HEK293T (cell line): ENCODE measurements at regions not wholly inside any gene's neighbourhood (a gene's known extent, or its start where the extent isn't known, plus 50 kb on each side); places are given as distances from the start of the nearest gene placed in this dataset.

Experiments
- ARNT ChIP-seq: fragments of 450-650 bp; IDR thresholded peaks from 2 replicates; pipeline ENCODE4 v1.6.1; 2017; ENCODE audit warnings: mild to moderate bottlenecking
- BHLHE40 ChIP-seq: fragments of 450-650 bp; IDR thresholded peaks from 2 replicates; pipeline ENCODE4 v1.6.1; 2016; ENCODE audit warnings: mild to moderate bottlenecking, moderate library complexity, borderline replicate concordance
- CTBP1 ChIP-seq: fragments of 450-650 bp; IDR thresholded peaks from 2 replicates; pipeline ENCODE4 v1.6.1; 2016; ENCODE audit warnings: borderline replicate concordance
- ELF4 ChIP-seq: fragments of 450-650 bp; IDR thresholded peaks from 2 replicates; pipeline ENCODE4 v1.6.1; 2017; ENCODE audit warnings: antibody characterized with exemption
- FOXK2 ChIP-seq: fragments of 450-650 bp; IDR thresholded peaks from 2 replicates; pipeline ENCODE4 v1.6.1; 2016; ENCODE audit warnings: mild to moderate bottlenecking
- FOXM1 ChIP-seq: fragments of 450-650 bp; IDR thresholded peaks from 2 replicates; pipeline ENCODE4 v1.6.1; 2017; ENCODE audit warnings: mild to moderate bottlenecking, borderline replicate concordance
- HDGF ChIP-seq: fragments of 450-650 bp; IDR thresholded peaks from 2 replicates; pipeline ENCODE4 v1.6.1; 2017; ENCODE audit warnings: antibody characterized with exemption, borderline replicate concordance
- L3MBTL2 ChIP-seq: fragments of 450-650 bp; conservative IDR thresholded peaks from 2 replicates; pipeline ENCODE4 v1.6.1; 2016; ENCODE audit warnings: mild to moderate bottlenecking
- NFRKB ChIP-seq: fragments of 450-650 bp; IDR thresholded peaks from 2 replicates; pipeline ENCODE4 v1.6.1; 2016; ENCODE audit warnings: mild to moderate bottlenecking, moderate library complexity
- SP1 ChIP-seq: fragments of 450-650 bp; IDR thresholded peaks from 2 replicates; pipeline ENCODE4 v1.6.1; 2017
- SUZ12 ChIP-seq: fragments of 450-650 bp; IDR thresholded peaks from 2 replicates; pipeline ENCODE4 v1.6.1; 2016; ENCODE audit warnings: mild to moderate bottlenecking
- ZNF384 ChIP-seq: fragments of 450-650 bp; IDR thresholded peaks from 2 replicates; pipeline ENCODE4 v1.6.1; 2016
- TF ChIP-seq, protein P1 (sequence below): fragments of 450-650 bp; IDR thresholded peaks from 2 replicates; pipeline ENCODE4 v1.6.1; 2016

DNA sequence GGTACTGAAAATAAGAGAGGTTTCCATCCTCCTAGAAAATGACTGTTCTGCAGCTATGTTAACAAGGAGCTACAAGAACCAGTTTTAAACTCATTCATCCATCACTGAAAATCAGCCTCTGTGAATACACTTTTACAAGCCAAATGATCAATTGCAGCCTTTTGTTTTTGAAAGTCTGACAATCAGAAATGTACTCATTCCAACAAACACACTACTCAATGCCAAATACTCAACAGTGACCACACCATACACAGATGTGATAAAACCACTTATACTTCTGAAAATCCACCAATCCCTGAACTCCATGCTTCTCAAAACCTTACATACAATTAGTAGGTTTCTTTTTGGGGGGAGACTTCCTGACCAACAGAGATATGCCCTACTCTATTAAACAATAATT, 663.9 kb upstream of the CHAC2 start:
- TF ChIP-seq BHLHE40 = no peak
- no peak for TF ChIP-seq NFRKB
- TF ChIP-seq CTBP1 = no peak
- TF ChIP-seq ARNT = no peak
- TF ChIP-seq, protein P1, sequence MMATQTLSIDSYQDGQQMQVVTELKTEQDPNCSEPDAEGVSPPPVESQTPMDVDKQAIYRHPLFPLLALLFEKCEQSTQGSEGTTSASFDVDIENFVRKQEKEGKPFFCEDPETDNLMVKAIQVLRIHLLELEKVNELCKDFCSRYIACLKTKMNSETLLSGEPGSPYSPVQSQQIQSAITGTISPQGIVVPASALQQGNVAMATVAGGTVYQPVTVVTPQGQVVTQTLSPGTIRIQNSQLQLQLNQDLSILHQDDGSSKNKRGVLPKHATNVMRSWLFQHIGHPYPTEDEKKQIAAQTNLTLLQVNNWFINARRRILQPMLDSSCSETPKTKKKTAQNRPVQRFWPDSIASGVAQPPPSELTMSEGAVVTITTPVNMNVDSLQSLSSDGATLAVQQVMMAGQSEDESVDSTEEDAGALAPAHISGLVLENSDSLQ = no peak
- TF ChIP-seq SP1 = no peak
- TF ChIP-seq HDGF = no peak
- no peak for TF ChIP-seq FOXM1
- no peak for TF ChIP-seq FOXK2
- TF ChIP-seq ELF4 = no peak
- no peak for TF ChIP-seq L3MBTL2
- no peak for TF ChIP-seq SUZ12
- no peak for TF ChIP-seq ZNF384
